ENCODE measurements at regions not wholly inside any gene's neighbourhood (a gene's known extent, or its start where the extent isn't known, plus 50 kb on each side); places are given as distances from the start of the nearest gene placed in this dataset.

DNA sequence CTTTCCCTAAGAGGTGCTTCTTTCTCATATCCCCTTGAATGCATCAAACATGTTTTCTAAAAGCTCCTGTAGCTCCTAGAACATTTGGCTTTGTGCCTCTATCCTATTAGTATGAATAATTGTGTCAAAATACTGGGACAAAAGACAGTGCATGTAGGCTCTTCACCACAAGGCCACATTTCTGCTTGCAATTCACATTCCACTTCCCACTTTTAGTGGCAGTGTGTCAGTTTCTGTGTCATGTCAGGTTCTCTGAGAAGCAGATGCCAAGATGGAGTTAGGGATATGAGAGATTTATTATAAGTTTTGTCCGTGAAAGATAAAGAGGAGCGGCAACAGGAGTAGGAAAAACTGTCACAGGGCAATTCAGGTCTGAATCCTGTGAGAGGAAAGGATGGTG is 61.3 kb upstream of the GPRIN3 start:
- TF ChIP-seq, protein P1, sequence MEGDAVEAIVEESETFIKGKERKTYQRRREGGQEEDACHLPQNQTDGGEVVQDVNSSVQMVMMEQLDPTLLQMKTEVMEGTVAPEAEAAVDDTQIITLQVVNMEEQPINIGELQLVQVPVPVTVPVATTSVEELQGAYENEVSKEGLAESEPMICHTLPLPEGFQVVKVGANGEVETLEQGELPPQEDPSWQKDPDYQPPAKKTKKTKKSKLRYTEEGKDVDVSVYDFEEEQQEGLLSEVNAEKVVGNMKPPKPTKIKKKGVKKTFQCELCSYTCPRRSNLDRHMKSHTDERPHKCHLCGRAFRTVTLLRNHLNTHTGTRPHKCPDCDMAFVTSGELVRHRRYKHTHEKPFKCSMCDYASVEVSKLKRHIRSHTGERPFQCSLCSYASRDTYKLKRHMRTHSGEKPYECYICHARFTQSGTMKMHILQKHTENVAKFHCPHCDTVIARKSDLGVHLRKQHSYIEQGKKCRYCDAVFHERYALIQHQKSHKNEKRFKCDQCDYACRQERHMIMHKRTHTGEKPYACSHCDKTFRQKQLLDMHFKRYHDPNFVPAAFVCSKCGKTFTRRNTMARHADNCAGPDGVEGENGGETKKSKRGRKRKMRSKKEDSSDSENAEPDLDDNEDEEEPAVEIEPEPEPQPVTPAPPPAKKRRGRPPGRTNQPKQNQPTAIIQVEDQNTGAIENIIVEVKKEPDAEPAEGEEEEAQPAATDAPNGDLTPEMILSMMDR (IDR thresholded peaks at IDR 0.05; ENCODE audit: low read length): no peak
- TF ChIP-seq EZH2 (optimal IDR thresholded peaks at IDR 0.05; ENCODE audit: low read depth, low read length): no peak

All from MM.1S (cell line).